Gastroesophageal sphincter (tissue), 3 donors: ENCODE measurements at regions not wholly inside any gene's neighbourhood (a gene's known extent, or its start where the extent isn't known, plus 50 kb on each side); places are given as distances from the start of the nearest gene placed in this dataset.

Source experiments
- EP300 ChIP-seq: sonication (generic); formaldehyde crosslinking; IDR thresholded peaks from one replicate; pipeline ENCODE4 v1.6.1; 2017; ENCODE audit warnings: antibody characterized with exemption, mild to moderate bottlenecking
- TF ChIP-seq, protein P1 (sequence below), 4 experiments: fragments of 200-600 bp in 2 of 4; fragments of 450-650 bp in 2 of 4; sonication (generic) in 1 of 4; IDR thresholded peaks; one replicate each; pipeline ENCODE4 v1.5.1; 2017 to 2019; ENCODE audit warnings: antibody characterized with exemption in 4 of 4, mild to moderate bottlenecking in 2 of 4, moderate library complexity in 2 of 4

- TF ChIP-seq, protein P1, sequence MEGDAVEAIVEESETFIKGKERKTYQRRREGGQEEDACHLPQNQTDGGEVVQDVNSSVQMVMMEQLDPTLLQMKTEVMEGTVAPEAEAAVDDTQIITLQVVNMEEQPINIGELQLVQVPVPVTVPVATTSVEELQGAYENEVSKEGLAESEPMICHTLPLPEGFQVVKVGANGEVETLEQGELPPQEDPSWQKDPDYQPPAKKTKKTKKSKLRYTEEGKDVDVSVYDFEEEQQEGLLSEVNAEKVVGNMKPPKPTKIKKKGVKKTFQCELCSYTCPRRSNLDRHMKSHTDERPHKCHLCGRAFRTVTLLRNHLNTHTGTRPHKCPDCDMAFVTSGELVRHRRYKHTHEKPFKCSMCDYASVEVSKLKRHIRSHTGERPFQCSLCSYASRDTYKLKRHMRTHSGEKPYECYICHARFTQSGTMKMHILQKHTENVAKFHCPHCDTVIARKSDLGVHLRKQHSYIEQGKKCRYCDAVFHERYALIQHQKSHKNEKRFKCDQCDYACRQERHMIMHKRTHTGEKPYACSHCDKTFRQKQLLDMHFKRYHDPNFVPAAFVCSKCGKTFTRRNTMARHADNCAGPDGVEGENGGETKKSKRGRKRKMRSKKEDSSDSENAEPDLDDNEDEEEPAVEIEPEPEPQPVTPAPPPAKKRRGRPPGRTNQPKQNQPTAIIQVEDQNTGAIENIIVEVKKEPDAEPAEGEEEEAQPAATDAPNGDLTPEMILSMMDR (IDR thresholded peaks at IDR 0.05), result no peak
- no peak for TF ChIP-seq EP300
Observed at GRCh38 chr2:194539425-194539824, 1117.6 kb upstream of the SLC39A10 start.
